ENCODE measurements at regions not wholly inside any gene's neighbourhood (a gene's known extent, or its start where the extent isn't known, plus 50 kb on each side); places are given as distances from the start of the nearest gene placed in this dataset.

GRCh38 chr3:61360297-61360965, 109.2 kb upstream of the FHIT start:
- H3K9me1 ChIP-seq (ENCODE audit: control insufficient read depth, extremely low read depth, insufficient read depth, low read length), result no peaks in the 10 kb centered on the region
- no peaks in the 10 kb centered on the region for H3K4me1 ChIP-seq (ENCODE audit: control insufficient read depth, extremely low read depth, insufficient read depth, low read length)
- H3K79me2 ChIP-seq (ENCODE audit: control insufficient read depth, insufficient read depth, low read length), result no peaks in the 10 kb centered on the region
- no peak overlapping the region for H3K4me3 ChIP-seq (ENCODE audit: control insufficient read depth in 2 of 3, extremely low read depth in 1 of 3, insufficient read depth in 2 of 3, low read depth in 1 of 3, low read length in 3 of 3)
- H3K9ac ChIP-seq (ENCODE audit: control insufficient read depth, extremely low read depth, insufficient read depth, low read length), result no peak overlapping the region
- peaks cover 3% of the 10 kb centered on the region for H3K27me3 ChIP-seq (ENCODE audit: control insufficient read depth, extremely low read depth, insufficient read depth, low read length)
- TF ChIP-seq CTCF (optimal IDR thresholded peaks at IDR 0.05 in 1 of 3, IDR thresholded peaks at IDR 0.05 in 1 of 3, conservative IDR thresholded peaks at IDR 0.05 in 1 of 3; ENCODE audit: extremely low read depth in 1 of 3, insufficient read depth in 2 of 3, low read length in 3 of 3), result no peak
- no peak for TF ChIP-seq EZH2 (IDR thresholded peaks at IDR 0.05; ENCODE audit: low read length)
- H4K20me1 ChIP-seq (ENCODE audit: control insufficient read depth, extremely low read depth, insufficient read depth, low read length), result no peaks in the 10 kb centered on the region
- dilution Hi-C loops (cut with MboI; ENCODE audit: extremely low pct_ligation_motif_present, low sequenced_read_pairs), result no loop called here
- no peaks in the 10 kb centered on the region for H3K9me3 ChIP-seq (ENCODE audit: control insufficient read depth, low read depth, low read length)
- H3K36me3 ChIP-seq (ENCODE audit: control insufficient read depth in 2 of 2, extremely low read depth in 1 of 2, insufficient read depth in 2 of 2, low read length in 2 of 2), result no peaks in the 10 kb centered on the region
- DNase-seq (ENCODE audit: low read depth, low spot score) (no peak), FAIRE-seq (no peak)
- no peak overlapping the region for H3K27ac ChIP-seq (ENCODE audit: control insufficient read depth, insufficient read depth, low read length)
- no peak overlapping the region for H2AFZ ChIP-seq (ENCODE audit: control insufficient read depth, low read length)
- no peak overlapping the region for H3K4me2 ChIP-seq (ENCODE audit: control insufficient read depth, extremely low read depth, insufficient read depth, low read depth, low read length)

- DNase-seq (ENCODE audit: low read depth, low spot score) (no peak), FAIRE-seq (no peak)
- Histone ChIP-seq H3K4me3 (ENCODE audit: control insufficient read depth in 2 of 3, extremely low read depth in 1 of 3, insufficient read depth in 2 of 3, low read depth in 1 of 3, low read length in 3 of 3) (no peak overlapping the region), H3K4me1 (ENCODE audit: control insufficient read depth, extremely low read depth, insufficient read depth, low read length) (no peaks in the 10 kb centered on the region), H3K27me3 (ENCODE audit: control insufficient read depth, extremely low read depth, insufficient read depth, low read length) (no peaks in the 10 kb centered on the region), H2AFZ (ENCODE audit: control insufficient read depth, low read length) (no peak overlapping the region), H4K20me1 (ENCODE audit: control insufficient read depth, extremely low read depth, insufficient read depth, low read length) (no peaks in the 10 kb centered on the region), H3K4me2 (ENCODE audit: control insufficient read depth, extremely low read depth, insufficient read depth, low read depth, low read length) (no peak overlapping the region), H3K36me3 (ENCODE audit: control insufficient read depth in 2 of 2, extremely low read depth in 1 of 2, insufficient read depth in 2 of 2, low read length in 2 of 2) (no peaks in the 10 kb centered on the region), H3K9me3 (ENCODE audit: control insufficient read depth, low read depth, low read length) (no peaks in the 10 kb centered on the region), H3K27ac (ENCODE audit: control insufficient read depth, insufficient read depth, low read length) (no peak overlapping the region), H3K79me2 (ENCODE audit: control insufficient read depth, insufficient read depth, low read length) (no peaks in the 10 kb centered on the region), H3K9ac (ENCODE audit: control insufficient read depth, extremely low read depth, insufficient read depth, low read length) (no peak overlapping the region), H3K9me1 (ENCODE audit: control insufficient read depth, extremely low read depth, insufficient read depth, low read length) (no peaks in the 10 kb centered on the region)
- dilution Hi-C loops (cut with MboI; ENCODE audit: extremely low pct_ligation_motif_present, low sequenced_read_pairs), result no loop called here
- TF ChIP-seq CTCF (optimal IDR thresholded peaks at IDR 0.05 in 1 of 3, IDR thresholded peaks at IDR 0.05 in 1 of 3, conservative IDR thresholded peaks at IDR 0.05 in 1 of 3; ENCODE audit: extremely low read depth in 1 of 3, insufficient read depth in 2 of 3, low read length in 3 of 3) (no peak), EZH2 (IDR thresholded peaks at IDR 0.05; ENCODE audit: low read length) (no peak)
These were observed 118.4 kb upstream of the FHIT start for GRCh38 chr3:61369678-61370077.
